Neural cell (in vitro differentiated cells): ENCODE measurements at regions not wholly inside any gene's neighbourhood (a gene's known extent, or its start where the extent isn't known, plus 50 kb on each side); places are given as distances from the start of the nearest gene placed in this dataset.

Experiments
- H2AFZ ChIP-seq: fragments of 200-600, 300-800 bp; sonication (generic), shearing (Covaris generic); 2 replicates; pipeline ENCODE4 v1.6.0; 2014; ENCODE audit warnings: low read depth, mild to moderate bottlenecking, antibody characterized with exemption, low read length, moderate library complexity
- H3F3A ChIP-seq: fragments of 200-600 bp; shearing (Covaris generic); 2 replicates; pipeline ENCODE4 v1.6.1; 2016; ENCODE audit warnings: mild to moderate bottlenecking, moderate library complexity, mixed read lengths, antibody characterized with exemption, low read length; ENCODE audit not compliant: insufficient read depth, poor library complexity, severe bottlenecking
- H3K27ac ChIP-seq: fragments of 200-600, 300-800 bp; sonication (generic), shearing (Covaris generic); 2 replicates; pipeline ENCODE4 v1.5.1; 2014; ENCODE audit warnings: mild to moderate bottlenecking, low read length, moderate library complexity
- H3K27me3 ChIP-seq: fragments of 300-800, 200-600 bp; sonication (generic), shearing (Covaris generic); 2 replicates; pipeline ENCODE4 v1.6.0; 2014; ENCODE audit warnings: mild to moderate bottlenecking, low read depth, low read length, moderate library complexity; ENCODE audit not compliant: insufficient read depth
- H3K36me3 ChIP-seq: fragments of 300-800, 200-600 bp; sonication (generic), shearing (Covaris generic); 2 replicates; pipeline ENCODE4 v1.5.1; 2014; ENCODE audit warnings: mild to moderate bottlenecking, antibody characterized with exemption, low read length, moderate library complexity; ENCODE audit not compliant: insufficient read depth
- H3K4me2 ChIP-seq: fragments of 300-800, 200-600 bp; sonication (generic), shearing (Covaris generic); 2 replicates; pipeline ENCODE4 v1.6.0; 2014; ENCODE audit warnings: mild to moderate bottlenecking, low read length
- H3K4me3 ChIP-seq: fragments of 300-800, 200-600 bp; sonication (generic), shearing (Covaris generic); 2 replicates; pipeline ENCODE4 v1.5.1; 2014; ENCODE audit warnings: mild to moderate bottlenecking, low read length, moderate library complexity
- H3K79me2 ChIP-seq: fragments of 200-600 bp; shearing (Covaris generic); replicated peaks from 2 replicates; pipeline ENCODE4 v1.6.0; 2014; ENCODE audit warnings: mild to moderate bottlenecking, low read length, moderate library complexity; ENCODE audit not compliant: insufficient read depth
- H3K9ac ChIP-seq: fragments of 300-800, 200-600 bp; sonication (generic), shearing (Covaris generic); 2 replicates; pipeline ENCODE4 v1.6.1; 2016; ENCODE audit warnings: mild to moderate bottlenecking, low read length, mixed read lengths
- H3K9me2 ChIP-seq: fragments of 200-600 bp; shearing (Covaris generic); 2 replicates; pipeline ENCODE4 v1.6.1; 2016; ENCODE audit warnings: mild to moderate bottlenecking, low read length, mixed read lengths; ENCODE audit not compliant: insufficient read depth
- H3K9me3 ChIP-seq: fragments of 200-600, 300-800 bp; sonication (generic), shearing (Covaris generic); 2 replicates; pipeline ENCODE4 v1.6.1; 2016; ENCODE audit warnings: mild to moderate bottlenecking, mixed run types, low read length, moderate library complexity, mixed read lengths
- H4K20me1 ChIP-seq: fragments of 200-600 bp; shearing (Covaris generic); 2 replicates; pipeline ENCODE4 v1.6.1; 2016; ENCODE audit warnings: mild to moderate bottlenecking, mixed run types; ENCODE audit not compliant: insufficient read depth
- EP300 ChIP-seq: fragments of 450-650 bp; conservative IDR thresholded peaks from 2 replicates; pipeline ENCODE4 v1.6.1; 2014; ENCODE audit warnings: antibody characterized with exemption, mild to moderate bottlenecking, moderate library complexity; ENCODE audit not compliant: poor library complexity, severe bottlenecking
- EZH2 ChIP-seq: fragments of 200-600, 300-800 bp; shearing (Covaris generic), sonication (generic); IDR thresholded peaks from 2 replicates; pipeline ENCODE4 v1.6.1; 2014; ENCODE audit warnings: antibody characterized with exemption, low read length, borderline replicate concordance, mild to moderate bottlenecking; ENCODE audit not compliant: insufficient read depth, poor library complexity, severe bottlenecking
- MXI1 ChIP-seq: fragments of 450-650 bp; conservative IDR thresholded peaks from 2 replicates; pipeline ENCODE4 v1.6.1; 2014; ENCODE audit warnings: antibody characterized with exemption, mild to moderate bottlenecking; ENCODE audit not compliant: poor library complexity, severe bottlenecking
- POLR2AphosphoS5 ChIP-seq: IDR thresholded peaks from 2 replicates; pipeline ENCODE4 v1.6.1; 2012
- RAD21 ChIP-seq: fragments of 450-650 bp; conservative IDR thresholded peaks from 2 replicates; pipeline ENCODE4 v1.6.1; 2014; ENCODE audit warnings: antibody characterized with exemption, mild to moderate bottlenecking, moderate library complexity
- SMC3 ChIP-seq: fragments of 450-650 bp; conservative IDR thresholded peaks from 2 replicates; pipeline ENCODE4 v1.6.1; 2014; ENCODE audit warnings: antibody characterized with exemption, mild to moderate bottlenecking, moderate library complexity; ENCODE audit not compliant: poor library complexity
- TAF1 ChIP-seq: IDR thresholded peaks from 2 replicates; pipeline ENCODE4 v1.6.1; 2012; ENCODE audit warnings: low read depth
- TF ChIP-seq, protein P1 (sequence below): fragments of 450-650 bp; IDR thresholded peaks from 2 replicates; pipeline ENCODE4 v1.5.1; 2014; ENCODE audit warnings: antibody characterized with exemption, mild to moderate bottlenecking, moderate library complexity; ENCODE audit not compliant: poor library complexity, severe bottlenecking
- TF ChIP-seq, protein P2 (sequence below): IDR thresholded peaks from 2 replicates; pipeline ENCODE4 v1.6.1; 2012; ENCODE audit warnings: borderline replicate concordance

DNA sequence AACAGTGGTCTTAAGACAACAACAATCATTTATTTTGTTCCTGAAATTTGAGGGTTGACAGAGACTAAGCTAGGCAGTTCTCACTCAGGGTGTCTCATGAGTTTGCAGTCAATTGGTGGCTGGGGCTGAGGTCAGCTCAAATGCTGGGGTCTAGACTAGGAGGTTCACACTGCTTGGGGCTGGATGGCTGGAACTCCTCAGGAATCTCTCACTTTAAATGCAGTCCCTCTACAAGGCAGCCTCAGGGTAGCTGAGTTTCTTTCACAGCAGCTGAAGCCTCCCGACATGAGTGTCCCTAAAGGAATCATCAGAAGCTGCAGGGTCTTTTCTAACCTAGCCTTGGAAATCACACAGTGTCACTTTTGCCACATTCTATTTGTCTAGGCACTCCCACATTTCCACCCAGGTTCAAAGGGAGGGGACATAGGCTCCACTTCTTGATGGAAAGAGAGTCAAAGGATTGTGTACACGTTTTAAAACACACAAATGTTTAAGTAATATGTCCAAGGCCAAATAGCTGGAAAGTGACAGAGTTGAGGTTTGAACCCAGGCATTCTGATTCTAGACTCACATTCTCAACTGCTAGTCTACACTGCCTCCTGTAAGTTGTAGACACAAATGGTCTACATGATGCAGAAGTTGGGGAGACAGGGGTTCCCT, 133.8 kb downstream of the ZFP36L2 start:
- H3K9ac ChIP-seq, result no peak overlapping the region
- H3F3A ChIP-seq, result no peaks in the 10 kb centered on the region
- no peaks in the 10 kb centered on the region for H3K9me2 ChIP-seq
- no peaks in the 10 kb centered on the region for H3K79me2 ChIP-seq
- no peak for TF ChIP-seq POLR2AphosphoS5
- TF ChIP-seq, protein P1, sequence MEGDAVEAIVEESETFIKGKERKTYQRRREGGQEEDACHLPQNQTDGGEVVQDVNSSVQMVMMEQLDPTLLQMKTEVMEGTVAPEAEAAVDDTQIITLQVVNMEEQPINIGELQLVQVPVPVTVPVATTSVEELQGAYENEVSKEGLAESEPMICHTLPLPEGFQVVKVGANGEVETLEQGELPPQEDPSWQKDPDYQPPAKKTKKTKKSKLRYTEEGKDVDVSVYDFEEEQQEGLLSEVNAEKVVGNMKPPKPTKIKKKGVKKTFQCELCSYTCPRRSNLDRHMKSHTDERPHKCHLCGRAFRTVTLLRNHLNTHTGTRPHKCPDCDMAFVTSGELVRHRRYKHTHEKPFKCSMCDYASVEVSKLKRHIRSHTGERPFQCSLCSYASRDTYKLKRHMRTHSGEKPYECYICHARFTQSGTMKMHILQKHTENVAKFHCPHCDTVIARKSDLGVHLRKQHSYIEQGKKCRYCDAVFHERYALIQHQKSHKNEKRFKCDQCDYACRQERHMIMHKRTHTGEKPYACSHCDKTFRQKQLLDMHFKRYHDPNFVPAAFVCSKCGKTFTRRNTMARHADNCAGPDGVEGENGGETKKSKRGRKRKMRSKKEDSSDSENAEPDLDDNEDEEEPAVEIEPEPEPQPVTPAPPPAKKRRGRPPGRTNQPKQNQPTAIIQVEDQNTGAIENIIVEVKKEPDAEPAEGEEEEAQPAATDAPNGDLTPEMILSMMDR, result no peak
- H3K27me3 ChIP-seq, result no peaks in the 10 kb centered on the region
- H4K20me1 ChIP-seq, result no peaks in the 10 kb centered on the region
- no peaks in the 10 kb centered on the region for H3K36me3 ChIP-seq
- no peak overlapping the region for H3K4me3 ChIP-seq
- H3K27ac ChIP-seq, result no peak overlapping the region
- no peak overlapping the region for H3K4me2 ChIP-seq
- H3K9me3 ChIP-seq, result peaks cover 3% of the 10 kb centered on the region
- H2AFZ ChIP-seq, result no peak overlapping the region

GRCh38 chr2:43090317-43090716, 136.1 kb downstream of the ZFP36L2 start:
- Histone ChIP-seq H4K20me1 (no peaks in the 10 kb centered on the region), H3K4me3 (no peak overlapping the region), H3K36me3 (no peaks in the 10 kb centered on the region), H3F3A (no peaks in the 10 kb centered on the region), H3K9ac (no peak overlapping the region), H3K27me3 (no peaks in the 10 kb centered on the region), H3K9me3 (peaks cover 3% of the 10 kb centered on the region), H3K79me2 (no peaks in the 10 kb centered on the region), H3K4me2 (no peak overlapping the region), H2AFZ (no peak overlapping the region), H3K27ac (no peak overlapping the region), H3K9me2 (no peaks in the 10 kb centered on the region)
- TF ChIP-seq TAF1 (no peak), EP300 (no peak), MXI1 (no peak), EZH2 (no peak), RAD21 (no peak), POLR2AphosphoS5 (no peak), SMC3 (no peak)
- TF ChIP-seq, protein P2, sequence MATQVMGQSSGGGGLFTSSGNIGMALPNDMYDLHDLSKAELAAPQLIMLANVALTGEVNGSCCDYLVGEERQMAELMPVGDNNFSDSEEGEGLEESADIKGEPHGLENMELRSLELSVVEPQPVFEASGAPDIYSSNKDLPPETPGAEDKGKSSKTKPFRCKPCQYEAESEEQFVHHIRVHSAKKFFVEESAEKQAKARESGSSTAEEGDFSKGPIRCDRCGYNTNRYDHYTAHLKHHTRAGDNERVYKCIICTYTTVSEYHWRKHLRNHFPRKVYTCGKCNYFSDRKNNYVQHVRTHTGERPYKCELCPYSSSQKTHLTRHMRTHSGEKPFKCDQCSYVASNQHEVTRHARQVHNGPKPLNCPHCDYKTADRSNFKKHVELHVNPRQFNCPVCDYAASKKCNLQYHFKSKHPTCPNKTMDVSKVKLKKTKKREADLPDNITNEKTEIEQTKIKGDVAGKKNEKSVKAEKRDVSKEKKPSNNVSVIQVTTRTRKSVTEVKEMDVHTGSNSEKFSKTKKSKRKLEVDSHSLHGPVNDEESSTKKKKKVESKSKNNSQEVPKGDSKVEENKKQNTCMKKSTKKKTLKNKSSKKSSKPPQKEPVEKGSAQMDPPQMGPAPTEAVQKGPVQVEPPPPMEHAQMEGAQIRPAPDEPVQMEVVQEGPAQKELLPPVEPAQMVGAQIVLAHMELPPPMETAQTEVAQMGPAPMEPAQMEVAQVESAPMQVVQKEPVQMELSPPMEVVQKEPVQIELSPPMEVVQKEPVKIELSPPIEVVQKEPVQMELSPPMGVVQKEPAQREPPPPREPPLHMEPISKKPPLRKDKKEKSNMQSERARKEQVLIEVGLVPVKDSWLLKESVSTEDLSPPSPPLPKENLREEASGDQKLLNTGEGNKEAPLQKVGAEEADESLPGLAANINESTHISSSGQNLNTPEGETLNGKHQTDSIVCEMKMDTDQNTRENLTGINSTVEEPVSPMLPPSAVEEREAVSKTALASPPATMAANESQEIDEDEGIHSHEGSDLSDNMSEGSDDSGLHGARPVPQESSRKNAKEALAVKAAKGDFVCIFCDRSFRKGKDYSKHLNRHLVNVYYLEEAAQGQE, result no peak
- TF ChIP-seq, protein P1, result no peak
